Hepatocyte (in vitro differentiated cells): ENCODE measurements at regions not wholly inside any gene's neighbourhood (a gene's known extent, or its start where the extent isn't known, plus 50 kb on each side); places are given as distances from the start of the nearest gene placed in this dataset.

Source experiments
- DNase-seq: peaks from one replicate; pipeline ENCODE4 v3.0.0-alpha.2; 2016; ENCODE audit warnings: low spot score
- H2AFZ ChIP-seq: fragments of 200-600 bp; sonication (generic); 2 replicates; pipeline ENCODE4 v1.6.0; 2016; ENCODE audit warnings: antibody characterized with exemption, mild to moderate bottlenecking
- H3K27ac ChIP-seq: fragments of 200-600 bp; sonication (generic); 2 replicates; pipeline ENCODE4 v1.5.1; 2016; ENCODE audit warnings: mild to moderate bottlenecking
- H3K27me3 ChIP-seq: fragments of 200-600 bp; sonication (generic); 2 replicates; pipeline ENCODE4 v1.6.1; 2016
- H3K36me3 ChIP-seq: fragments of 200-600 bp; sonication (generic); replicated peaks from 2 replicates; pipeline ENCODE4 v1.5.1; 2016; ENCODE audit warnings: low read depth; ENCODE audit not compliant: insufficient read depth
- H3K4me1 ChIP-seq: fragments of 200-600 bp; sonication (generic); 2 replicates; pipeline ENCODE4 v1.5.1; 2016; ENCODE audit warnings: mild to moderate bottlenecking, moderate library complexity; ENCODE audit not compliant: insufficient read depth
- H3K4me2 ChIP-seq: fragments of 200-600 bp; sonication (generic); 2 replicates; pipeline ENCODE4 v1.6.0; 2016
- H3K4me3 ChIP-seq: fragments of 200-600 bp; sonication (generic); 2 replicates; pipeline ENCODE4 v1.5.1; 2016; ENCODE audit warnings: mild to moderate bottlenecking
- H3K79me2 ChIP-seq: fragments of 200-600 bp; sonication (generic); 2 replicates; pipeline ENCODE4 v1.6.0; 2017; ENCODE audit warnings: mild to moderate bottlenecking
- H3K9me2 ChIP-seq: fragments of 200-600 bp; sonication (generic); replicated peaks from 2 replicates; pipeline ENCODE4 v1.6.0; 2017; ENCODE audit warnings: mild to moderate bottlenecking; ENCODE audit not compliant: insufficient read depth
- H3K9me3 ChIP-seq: fragments of 200-600 bp; sonication (generic); 2 replicates; pipeline ENCODE4 v1.5.1; 2016; ENCODE audit warnings: low read depth, mild to moderate bottlenecking
- H4K20me1 ChIP-seq: fragments of 200-600 bp; sonication (generic); 2 replicates; pipeline ENCODE4 v1.6.0; 2016; ENCODE audit warnings: mild to moderate bottlenecking; ENCODE audit not compliant: insufficient read depth, poor library complexity, severe bottlenecking
- EZH2 ChIP-seq: fragments of 200-600 bp; sonication (generic); IDR thresholded peaks from 2 replicates; pipeline ENCODE4 v1.6.1; 2016; ENCODE audit warnings: antibody characterized with exemption, mild to moderate bottlenecking, borderline replicate concordance
- EZH2phosphoT487 ChIP-seq: fragments of 200-600 bp; sonication (generic); IDR thresholded peaks from one replicate; pipeline ENCODE4 v1.6.1; 2018; ENCODE audit warnings: antibody characterized with exemption, mild to moderate bottlenecking, low read depth, moderate library complexity; ENCODE audit not compliant: unreplicated experiment, severe bottlenecking
- WGBS: methylation state at CpG from one replicate; pipeline ENCODE4 v1.1.6; 2016; ENCODE audit warnings: low lambda C conversion rate; ENCODE audit errors: missing lambda C conversion rate; 5-methylcytosine and 5-hydroxymethylcytosine counted together
- TF ChIP-seq, protein P1 (sequence below): fragments of 200-600 bp; sonication (generic); IDR thresholded peaks from 2 replicates; pipeline ENCODE4 v1.5.1; 2016; ENCODE audit warnings: antibody characterized with exemption, mild to moderate bottlenecking; ENCODE audit not compliant: poor library complexity

DNA sequence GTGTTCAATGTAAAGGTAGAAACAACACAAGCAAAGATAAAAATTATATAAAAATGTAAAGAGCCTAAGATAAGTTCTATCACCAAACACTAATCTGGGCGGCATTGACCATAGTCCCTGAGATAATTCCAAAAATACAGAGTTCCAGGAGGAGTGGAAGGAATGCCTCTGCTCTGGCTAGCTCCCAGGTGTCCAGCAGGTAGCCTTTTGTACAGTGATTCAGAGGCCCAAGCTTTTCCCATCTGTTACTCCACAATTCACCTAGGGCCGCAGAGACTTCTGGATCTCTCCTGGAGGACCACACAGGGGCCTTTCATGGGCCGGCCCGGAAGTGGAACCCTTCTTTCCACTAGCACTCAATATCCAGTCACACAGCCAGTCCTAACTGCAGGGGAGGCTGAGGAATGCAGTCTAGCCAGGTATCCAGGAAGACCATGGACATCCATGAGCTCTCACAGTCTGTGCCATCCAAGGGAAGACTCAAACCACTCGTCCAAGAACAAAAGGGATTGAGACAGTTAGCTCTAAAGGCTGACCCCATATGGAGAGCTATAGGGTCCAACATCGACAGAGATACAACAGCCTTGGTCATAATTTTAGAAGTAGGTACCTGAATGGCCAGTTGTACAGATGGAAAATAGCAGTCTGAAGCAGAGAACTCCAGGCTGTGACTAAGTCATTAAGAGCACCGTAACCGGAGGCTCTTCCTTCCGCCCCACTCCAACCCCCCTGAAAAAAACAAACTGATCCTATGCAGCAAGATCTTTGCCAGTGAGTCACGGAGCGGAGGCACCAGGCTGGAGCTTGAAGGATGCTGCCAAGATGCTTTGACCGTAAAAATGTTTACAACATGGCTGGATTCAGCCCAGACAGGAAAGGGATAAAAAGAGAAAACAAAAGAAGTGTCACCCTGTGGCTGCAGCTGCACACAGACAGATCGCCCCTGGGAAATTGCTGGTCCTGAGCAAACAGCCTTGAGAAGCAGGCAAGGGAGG lies 204.8 kb downstream of the NUAK1 start:
- Histone ChIP-seq H3K9me2 (no peaks in the 10 kb centered on the region), H3K79me2 (no peaks in the 10 kb centered on the region), H3K9me3 (no peaks in the 10 kb centered on the region), H3K4me3 (no peak overlapping the region), H4K20me1 (no peaks in the 10 kb centered on the region), H3K4me1 (no peaks in the 10 kb centered on the region), H2AFZ (no peak overlapping the region), H3K4me2 (no peak overlapping the region), H3K27ac (no peak overlapping the region), H3K36me3 (no peaks in the 10 kb centered on the region), H3K27me3 (no peaks in the 10 kb centered on the region)
- no peak for TF ChIP-seq EZH2
- TF ChIP-seq, protein P1, sequence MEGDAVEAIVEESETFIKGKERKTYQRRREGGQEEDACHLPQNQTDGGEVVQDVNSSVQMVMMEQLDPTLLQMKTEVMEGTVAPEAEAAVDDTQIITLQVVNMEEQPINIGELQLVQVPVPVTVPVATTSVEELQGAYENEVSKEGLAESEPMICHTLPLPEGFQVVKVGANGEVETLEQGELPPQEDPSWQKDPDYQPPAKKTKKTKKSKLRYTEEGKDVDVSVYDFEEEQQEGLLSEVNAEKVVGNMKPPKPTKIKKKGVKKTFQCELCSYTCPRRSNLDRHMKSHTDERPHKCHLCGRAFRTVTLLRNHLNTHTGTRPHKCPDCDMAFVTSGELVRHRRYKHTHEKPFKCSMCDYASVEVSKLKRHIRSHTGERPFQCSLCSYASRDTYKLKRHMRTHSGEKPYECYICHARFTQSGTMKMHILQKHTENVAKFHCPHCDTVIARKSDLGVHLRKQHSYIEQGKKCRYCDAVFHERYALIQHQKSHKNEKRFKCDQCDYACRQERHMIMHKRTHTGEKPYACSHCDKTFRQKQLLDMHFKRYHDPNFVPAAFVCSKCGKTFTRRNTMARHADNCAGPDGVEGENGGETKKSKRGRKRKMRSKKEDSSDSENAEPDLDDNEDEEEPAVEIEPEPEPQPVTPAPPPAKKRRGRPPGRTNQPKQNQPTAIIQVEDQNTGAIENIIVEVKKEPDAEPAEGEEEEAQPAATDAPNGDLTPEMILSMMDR = no peak
- TF ChIP-seq EZH2phosphoT487 = no peak
- WGBS = 58% methylated on average over 13 of the region's 13 CpGs
- DNase-seq = peak; percentile 56

DNA sequence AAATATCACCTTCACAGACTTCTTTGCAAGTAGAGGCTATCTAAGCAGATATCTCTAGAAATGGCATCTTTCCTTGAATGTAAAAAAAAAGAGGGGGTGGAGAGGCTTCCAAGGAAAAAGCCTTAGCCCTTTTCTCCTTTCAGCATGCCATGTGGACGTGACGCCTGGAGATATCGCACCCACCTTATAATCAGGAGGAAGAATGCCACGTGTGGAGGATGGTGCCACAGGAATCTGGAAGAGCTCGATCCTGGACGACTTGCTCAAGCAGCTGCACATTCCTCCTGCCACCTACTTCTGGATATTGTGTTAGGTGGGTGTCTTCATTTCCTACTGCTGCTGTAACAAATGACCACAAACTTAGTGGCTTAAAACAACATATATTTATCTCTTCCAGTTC lies 203.6 kb downstream of the NUAK1 start:
- Histone ChIP-seq H4K20me1 (no peaks in the 10 kb centered on the region), H3K4me3 (no peak overlapping the region), H3K27me3 (no peaks in the 10 kb centered on the region), H3K4me1 (no peaks in the 10 kb centered on the region), H3K4me2 (no peak overlapping the region), H3K9me2 (no peaks in the 10 kb centered on the region), H2AFZ (no peak overlapping the region), H3K79me2 (no peaks in the 10 kb centered on the region), H3K9me3 (no peaks in the 10 kb centered on the region), H3K27ac (no peak overlapping the region), H3K36me3 (no peaks in the 10 kb centered on the region)
- TF ChIP-seq, protein P1 = no peak
- TF ChIP-seq EZH2 = no peak
- TF ChIP-seq EZH2phosphoT487 = no peak
- WGBS = 81% methylated on average over 6 of the region's 6 CpGs
- no peak for DNase-seq

DNA sequence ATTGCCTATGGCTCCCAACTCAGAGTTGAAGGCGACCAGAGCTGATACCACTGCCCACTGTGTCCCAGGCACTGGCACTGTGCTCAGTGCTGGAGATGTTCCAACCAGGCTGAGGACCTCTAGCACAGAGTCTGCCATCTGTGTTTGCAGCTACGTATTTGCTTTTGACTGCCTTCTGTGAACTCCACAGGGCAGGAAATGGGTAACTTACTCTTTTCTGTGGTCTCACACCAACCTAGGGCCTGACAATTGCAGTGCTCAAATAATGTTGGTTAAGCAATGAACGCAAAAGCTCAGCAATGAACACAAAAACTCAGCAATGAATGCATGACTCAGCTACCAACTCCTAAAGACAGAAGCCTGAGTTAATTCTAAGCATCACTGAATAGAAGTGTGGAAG lies 202.8 kb downstream of the NUAK1 start:
- DNase-seq = no peak
- Histone ChIP-seq H3K9me2 (no peaks in the 10 kb centered on the region), H3K4me3 (no peak overlapping the region), H2AFZ (no peak overlapping the region), H3K4me2 (no peak overlapping the region), H4K20me1 (no peaks in the 10 kb centered on the region), H3K4me1 (no peaks in the 10 kb centered on the region), H3K27ac (no peak overlapping the region), H3K9me3 (no peaks in the 10 kb centered on the region), H3K27me3 (peaks cover 4% of the 10 kb centered on the region), H3K36me3 (no peaks in the 10 kb centered on the region), H3K79me2 (no peaks in the 10 kb centered on the region)
- 88% methylated on average over 3 of the region's 3 CpGs for WGBS
- TF ChIP-seq EZH2 (no peak), EZH2phosphoT487 (no peak)
- TF ChIP-seq, protein P1 = no peak
